ENCODE measurements at regions not wholly inside any gene's neighbourhood (a gene's known extent, or its start where the extent isn't known, plus 50 kb on each side); places are given as distances from the start of the nearest gene placed in this dataset.

DNA sequence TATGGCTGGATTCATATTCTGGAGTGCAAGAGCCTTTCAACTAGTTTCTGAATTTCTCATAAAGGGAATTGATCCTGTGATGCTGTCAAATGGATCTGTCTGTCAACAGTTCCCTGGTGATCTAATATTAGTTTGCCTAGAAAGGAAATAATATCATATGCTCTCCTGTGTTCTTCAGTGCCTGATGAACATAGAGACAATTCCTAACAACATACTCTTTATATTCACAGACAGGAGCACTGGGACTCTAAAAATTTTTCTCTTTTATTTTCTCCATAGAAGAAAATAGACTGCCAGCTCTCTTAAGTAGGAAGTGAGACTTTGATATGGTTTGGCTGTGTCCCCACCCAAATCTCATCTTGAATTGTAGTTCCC is 259.7 kb downstream of the TMX3 start:
- no peak for TF ChIP-seq CTCF (IDR thresholded peaks at IDR 0.05)
- TF ChIP-seq EP300 (IDR thresholded peaks at IDR 0.05) = no peak

All from ovary (tissue), 3 donors.